GM21526 (cell line): ENCODE measurements at regions not wholly inside any gene's neighbourhood (a gene's known extent, or its start where the extent isn't known, plus 50 kb on each side); places are given as distances from the start of the nearest gene placed in this dataset.

Source experiments
- ATAC-seq: cut with Tn5 transposase; IDR thresholded peaks from one replicate; pipeline ENCODE4 v1.9.1; 2021; ENCODE audit warnings: moderate library complexity; ENCODE audit not compliant: unreplicated experiment, low FRiP score

DNA sequence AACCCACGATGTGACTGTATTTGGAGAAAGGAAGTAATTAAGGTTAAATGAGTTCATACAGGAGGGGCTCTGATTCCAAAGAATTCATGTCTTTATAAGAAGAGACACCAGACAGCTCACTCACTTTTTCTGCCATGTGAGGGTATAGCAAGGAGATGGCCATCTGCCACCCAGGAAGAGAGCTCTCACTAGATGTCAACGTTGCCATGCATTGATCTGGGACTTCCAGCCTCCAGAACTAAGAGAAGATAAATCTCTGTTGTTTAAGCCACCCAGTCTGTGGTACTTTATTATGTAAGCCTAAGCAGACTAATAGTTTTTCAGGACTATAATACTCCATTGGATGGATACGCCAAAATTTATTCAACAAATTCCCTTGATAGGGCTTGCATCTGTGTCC, 89.8 kb upstream of the RAD23B start:
- no peak for ATAC-seq

DNA sequence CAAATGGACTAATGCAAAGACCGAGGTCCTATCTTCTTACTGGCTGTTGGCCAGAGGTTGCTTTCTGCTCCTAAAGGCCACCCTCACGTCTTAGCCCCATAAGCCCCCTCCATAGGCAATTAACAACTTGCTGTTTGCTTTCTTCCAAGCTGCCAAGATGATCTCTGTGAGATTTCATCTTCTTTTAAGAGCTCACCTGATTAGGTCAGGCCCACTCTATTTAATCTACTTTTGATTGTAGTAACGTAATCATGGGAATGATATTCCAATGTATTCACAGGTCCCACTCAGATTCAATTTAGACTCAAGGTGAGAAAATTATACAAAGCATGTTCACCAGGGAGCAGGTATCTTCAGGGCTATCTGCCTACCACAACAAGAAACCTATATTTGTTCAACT, 84.4 kb upstream of the RAD23B start:
- ATAC-seq, result no peak

DNA sequence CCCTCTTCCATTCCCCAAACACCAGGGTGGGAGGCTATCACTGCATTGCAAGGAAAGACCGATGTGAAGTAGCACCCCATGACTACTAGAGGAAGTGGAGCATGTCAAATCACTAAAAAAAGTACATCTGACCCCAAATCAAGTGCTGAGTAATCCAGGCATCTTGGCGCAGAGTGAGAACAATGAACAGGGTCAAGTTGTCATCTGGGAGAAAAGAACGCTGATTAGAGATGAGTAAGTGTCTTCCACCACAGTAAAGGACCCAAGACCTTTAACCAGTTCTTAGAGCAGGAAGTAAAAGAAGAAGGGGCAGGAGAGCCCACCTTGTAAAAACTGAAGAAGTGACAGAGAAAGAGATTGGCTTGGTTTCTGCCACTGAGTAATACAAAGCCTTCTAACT, 75.0 kb upstream of the RAD23B start:
- ATAC-seq, result no peak

DNA sequence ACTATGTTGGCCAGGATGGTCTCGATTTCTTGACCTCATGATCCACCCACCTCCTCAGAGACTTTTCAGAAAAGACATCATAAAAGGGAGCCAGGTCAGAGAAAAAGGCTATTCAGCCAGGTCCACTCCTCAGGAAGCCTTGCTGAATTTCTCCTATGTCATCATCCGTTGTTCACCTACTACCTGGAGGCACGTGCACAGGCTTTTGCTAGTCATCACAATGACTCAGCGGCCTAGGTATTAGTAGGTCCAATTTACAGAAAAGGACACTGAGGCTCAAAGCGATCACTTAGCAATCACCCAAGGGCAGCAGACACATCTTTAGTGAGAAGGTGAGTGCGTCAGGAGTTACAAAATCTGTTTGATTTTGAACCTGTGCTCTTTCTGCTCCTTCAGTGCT, 72.3 kb upstream of the RAD23B start:
- no peak for ATAC-seq

DNA sequence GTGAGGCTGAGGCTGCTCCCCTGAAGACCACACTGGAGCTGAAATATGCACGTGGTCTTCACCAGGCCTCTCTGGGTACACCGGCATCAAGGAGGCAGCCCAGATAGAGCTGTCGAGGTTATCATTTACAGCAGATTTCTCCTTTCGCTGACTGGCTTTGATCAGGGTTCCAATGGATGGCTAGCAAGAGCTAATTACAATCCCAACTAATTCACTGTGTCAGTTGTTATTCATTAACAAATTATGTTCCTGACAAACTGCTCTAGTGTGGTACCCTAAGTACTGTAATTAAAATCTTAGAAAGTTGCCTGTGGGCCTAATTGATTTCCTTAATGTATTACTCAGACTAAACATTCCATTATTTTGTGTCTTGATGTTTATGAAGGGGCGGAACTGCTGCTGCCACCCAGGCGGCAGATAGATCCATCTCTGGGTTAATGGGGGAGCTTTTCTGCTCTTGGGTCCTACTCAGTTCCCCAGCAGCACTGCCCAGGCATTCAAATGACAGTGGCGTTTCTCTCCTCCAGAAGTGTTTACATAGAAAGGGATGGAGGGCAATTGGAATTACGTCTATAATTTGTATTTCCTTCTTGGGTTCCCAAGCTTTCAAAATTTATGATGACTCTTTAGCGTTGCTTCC, 71.7 kb upstream of the RAD23B start:
- ATAC-seq, result no peak

DNA sequence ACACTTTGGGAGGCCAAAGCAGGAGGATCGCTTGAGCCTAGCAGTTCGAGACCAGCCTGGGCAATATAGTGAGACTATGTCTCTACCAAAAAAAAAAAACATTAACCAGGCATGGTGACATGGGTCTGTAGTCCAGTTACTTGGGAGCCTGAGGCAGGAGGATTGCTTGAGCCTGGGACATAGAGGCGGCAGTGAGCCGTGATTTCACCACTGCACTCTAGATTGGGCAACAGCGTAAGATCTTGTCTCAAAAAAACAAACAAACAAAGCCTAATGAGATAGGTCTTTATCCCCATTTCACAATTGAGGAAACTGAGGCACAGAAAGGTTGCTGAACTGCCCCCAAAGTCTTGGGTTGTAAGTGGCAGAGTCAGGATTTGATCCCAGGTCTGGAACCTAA, 70.5 kb upstream of the RAD23B start:
- no peak for ATAC-seq

DNA sequence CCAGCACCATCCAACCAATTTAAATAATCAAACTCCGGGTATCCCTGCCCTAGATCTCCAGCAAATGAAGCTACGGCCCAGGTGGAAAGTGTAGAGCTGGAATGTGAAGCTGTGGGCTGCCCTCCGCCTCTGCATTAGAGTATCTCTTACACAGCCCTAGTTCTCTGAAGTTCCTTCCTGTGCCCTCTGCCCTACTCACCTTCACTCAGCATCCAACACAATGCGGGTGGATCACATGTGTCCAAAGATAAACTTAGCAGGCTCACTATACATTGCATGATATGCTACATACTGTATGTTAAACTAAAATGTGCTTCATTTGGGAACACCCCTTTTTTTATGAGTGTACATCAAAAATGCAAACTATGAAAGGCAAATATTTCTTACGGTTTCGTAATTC, 70.0 kb upstream of the RAD23B start:
- ATAC-seq, result peak; percentile 22

DNA sequence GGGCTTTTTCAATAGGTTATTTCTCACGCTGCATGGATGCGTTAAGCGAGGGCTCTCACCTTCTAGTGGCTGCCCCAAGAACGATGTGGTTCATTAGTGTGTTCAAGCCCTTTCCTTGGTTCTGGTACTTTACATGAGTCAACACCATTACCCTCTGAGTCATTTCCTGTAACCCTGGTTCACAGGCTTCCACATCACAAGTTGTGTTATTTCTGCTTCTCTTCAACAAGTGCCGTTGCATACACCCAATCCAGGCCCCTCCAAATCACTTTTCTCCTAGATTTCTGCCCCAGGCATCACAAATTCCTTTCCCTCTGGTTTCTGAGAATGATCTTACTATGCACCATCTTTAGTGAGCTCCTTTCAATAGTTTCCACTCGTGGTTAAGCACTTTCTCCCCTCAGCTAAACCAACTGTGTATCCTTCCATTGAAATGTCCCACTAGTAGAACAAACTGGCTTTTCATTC, 69.5 kb upstream of the RAD23B start:
- peak; percentile 95 for ATAC-seq

DNA sequence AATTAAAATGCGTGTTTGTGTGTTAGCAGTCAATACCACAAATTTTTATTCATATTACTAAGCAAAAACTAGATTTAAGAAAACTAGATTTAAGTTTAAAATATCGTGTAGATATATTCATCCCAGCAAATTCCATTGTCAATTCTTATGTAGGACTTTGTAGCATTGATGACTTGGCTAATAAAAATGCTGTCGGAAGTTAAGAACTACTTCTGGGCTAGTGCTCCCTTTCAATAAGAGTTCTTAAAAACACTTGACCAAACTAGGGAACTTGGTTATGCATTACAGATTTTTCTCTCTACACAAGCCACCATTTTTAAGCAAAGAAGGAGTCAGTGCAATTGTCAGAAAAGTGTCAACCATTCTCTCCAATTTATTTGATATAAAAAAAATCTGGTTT, 68.7 kb upstream of the RAD23B start:
- ATAC-seq, result no peak

DNA sequence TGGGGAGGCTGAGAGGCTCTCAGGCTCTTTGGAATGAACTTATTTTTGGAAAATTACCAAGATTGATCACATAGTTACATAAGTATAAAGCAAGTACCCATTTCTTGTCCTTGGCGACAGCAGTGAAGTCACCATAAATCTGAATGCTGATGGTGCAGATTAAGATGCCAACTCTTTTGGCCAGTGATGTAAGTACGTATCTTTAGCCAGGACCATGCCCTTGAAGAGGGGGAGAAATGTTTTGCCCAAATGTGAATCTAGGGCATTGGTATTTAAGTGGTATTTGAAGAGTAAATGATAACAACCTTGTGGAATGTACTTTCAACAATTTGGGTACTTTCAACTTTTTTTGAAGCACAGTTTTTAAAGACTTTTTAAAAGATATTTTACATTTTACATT, 68.2 kb upstream of the RAD23B start:
- no peak for ATAC-seq

DNA sequence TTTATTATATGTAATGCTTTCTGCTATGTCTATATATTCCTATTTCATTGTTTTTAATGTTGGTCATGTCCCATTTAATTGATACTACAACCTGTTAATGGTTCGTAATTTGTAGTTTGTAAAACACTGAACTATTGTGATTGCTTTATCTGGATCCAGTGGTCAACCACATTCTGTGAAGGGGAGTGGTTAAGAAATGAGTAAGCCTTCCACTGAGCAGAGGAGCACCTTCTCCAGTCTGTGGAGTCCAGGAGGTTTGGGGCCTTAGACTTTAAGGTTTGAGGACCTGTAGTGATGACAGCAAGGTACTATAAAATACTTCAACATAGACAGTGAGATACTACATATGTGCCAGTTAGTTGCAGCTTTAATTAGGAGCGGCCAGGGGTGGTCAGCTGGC, 67.7 kb upstream of the RAD23B start:
- ATAC-seq, result no peak

DNA sequence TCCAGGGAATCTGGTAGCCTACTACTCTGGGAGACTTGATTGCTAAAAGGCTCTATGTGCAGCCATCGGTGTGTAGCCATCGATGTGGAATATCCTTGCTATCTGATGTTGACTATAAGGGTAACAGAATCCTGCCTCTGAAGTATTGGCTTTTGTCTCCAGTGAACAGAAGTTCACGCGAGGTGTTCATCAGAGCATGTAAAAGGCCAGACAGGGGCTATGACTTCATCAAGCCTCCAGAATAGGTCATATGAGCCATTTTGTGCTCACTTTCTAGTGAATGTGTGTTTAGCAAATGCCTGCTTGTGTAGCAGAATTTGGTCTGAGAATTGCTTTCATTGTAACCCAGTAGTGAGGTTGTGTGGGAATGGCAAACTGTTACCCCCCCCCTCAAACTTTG, 66.8 kb upstream of the RAD23B start:
- ATAC-seq, result no peak

DNA sequence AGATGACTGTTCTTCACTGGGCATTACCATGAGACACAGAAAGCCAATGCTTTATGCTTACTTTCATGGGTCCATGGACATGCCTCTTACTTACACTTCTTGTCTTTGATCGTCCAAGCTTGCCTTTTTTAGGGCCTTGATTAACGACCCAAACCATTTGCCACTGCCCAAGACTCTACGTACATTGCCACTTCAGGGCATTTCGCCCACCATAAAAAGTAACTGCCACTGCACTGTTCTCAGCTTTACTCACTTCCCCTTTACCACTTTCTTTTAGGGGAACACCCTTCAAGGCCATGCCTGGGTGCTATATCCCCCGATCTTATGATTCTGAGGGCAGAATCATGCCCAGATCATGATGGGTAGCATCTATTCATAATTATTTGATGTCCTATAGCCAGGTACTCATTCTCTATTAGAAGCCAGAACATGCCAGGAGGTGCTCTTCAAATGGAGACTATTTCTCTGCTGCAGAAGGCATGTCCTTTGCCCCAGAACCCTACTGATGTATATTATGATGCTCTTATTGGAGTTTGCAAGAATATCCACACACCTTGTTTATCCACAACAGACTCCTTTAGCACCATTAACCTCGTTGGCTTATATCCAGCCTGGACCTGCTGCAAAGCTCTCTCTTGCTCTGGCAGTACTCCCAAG, 64.1 kb upstream of the RAD23B start:
- peak; percentile 77 for ATAC-seq

DNA sequence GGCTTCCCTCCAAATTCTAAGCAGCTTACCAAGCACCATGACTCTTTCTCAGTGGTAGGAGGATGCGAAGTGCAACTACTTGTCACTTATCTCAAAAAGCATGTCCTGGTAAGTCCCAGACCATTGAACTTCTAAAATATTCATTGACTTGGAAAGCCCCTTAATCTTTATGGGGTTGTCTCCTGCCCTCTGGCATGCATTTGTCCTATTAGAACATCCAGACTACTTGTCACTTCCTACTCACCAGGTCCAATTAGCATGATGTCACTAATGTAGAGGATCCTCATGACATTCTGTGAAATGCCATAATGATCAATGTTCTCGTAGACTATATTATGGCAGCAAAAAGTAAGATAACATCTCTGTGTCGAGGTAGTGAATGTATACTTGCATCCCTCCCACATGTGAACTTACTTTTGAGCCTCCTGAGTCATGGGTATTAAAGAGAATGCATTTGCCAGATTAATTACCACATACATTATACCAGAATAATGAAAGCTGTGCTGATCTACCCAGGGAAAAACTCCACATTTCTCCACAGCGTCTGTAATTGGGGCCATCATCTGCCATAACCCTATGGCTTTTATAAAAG, 63.5 kb upstream of the RAD23B start:
- ATAC-seq, result peak; percentile 37

DNA sequence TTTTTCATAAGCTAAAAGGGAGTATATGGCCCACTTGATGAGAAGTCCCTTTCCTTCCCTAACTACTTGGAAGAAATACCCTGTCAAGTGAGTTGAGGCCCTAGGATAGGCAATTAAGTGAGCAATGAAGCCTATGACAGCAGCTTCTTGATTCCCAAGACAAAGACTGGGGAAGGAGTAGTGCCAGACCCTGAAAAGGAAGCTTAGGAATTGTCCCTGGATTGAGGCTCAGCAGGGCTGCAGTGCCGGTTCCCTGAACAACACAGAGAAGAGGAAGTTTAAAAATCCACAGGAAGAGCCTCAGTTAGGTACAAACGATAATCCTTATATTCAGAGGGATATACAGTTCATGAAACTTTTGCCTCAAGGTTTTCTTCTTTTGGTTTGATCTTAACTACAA, 61.8 kb upstream of the RAD23B start:
- no peak for ATAC-seq

DNA sequence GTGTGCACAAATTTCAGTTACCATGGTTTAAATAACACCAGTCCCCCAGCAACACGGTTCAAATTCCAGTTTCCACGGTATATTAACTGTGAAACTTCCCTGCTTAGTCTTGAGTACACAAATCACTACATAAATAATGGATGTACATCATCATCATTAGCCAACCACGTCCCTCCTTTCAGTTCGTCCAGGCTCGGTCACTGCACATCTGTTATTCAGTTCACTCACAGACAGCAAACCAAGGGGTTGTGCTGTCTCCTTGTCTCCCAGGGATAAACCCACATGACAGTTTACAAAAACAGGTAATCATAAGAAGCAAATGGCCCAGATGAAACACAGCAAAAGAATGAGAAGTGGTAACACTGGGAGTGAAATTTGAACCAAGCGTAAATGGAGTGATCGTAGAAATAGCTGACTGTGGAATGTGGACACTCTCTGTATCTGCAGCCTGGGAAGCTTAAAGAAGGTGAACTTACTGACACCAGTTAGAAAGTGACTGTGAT, 61.0 kb upstream of the RAD23B start:
- no peak for ATAC-seq

DNA sequence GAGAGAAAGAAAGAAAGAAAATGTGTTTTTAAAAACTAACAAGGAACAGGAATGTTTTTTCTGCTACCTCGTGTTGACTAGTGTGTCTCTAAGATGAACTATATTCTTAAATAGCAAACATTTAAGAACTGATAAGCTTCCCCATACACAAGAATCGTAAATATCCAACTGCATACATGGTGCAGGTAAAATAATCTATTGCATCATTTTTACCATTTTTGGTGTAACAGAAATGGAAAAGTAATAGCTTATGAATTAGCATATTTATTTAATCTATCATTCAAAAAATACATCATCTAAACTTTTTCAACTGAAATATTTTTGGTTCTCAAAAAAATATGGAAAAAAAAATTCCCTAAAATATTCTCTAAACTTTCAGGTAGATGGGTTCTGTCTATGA, 59.7 kb upstream of the RAD23B start:
- no peak for ATAC-seq

DNA sequence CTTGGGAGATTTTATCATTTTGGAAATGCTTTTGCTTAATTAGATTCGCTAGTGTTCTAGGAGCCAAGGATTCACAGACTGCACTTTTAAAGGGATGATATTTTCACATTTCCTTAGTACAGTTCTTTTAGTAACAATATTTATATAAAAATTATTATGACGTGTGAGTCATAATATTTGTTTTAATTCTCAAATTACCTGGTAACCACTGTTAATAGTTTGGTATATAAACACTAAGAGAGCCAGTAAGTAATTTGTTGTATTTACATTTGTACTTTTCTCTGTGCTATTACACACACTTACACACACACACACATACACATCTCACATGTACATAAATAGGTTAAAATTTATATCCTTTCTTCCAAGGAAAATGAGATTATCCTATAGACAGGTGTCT, 58.8 kb upstream of the RAD23B start:
- no peak for ATAC-seq

DNA sequence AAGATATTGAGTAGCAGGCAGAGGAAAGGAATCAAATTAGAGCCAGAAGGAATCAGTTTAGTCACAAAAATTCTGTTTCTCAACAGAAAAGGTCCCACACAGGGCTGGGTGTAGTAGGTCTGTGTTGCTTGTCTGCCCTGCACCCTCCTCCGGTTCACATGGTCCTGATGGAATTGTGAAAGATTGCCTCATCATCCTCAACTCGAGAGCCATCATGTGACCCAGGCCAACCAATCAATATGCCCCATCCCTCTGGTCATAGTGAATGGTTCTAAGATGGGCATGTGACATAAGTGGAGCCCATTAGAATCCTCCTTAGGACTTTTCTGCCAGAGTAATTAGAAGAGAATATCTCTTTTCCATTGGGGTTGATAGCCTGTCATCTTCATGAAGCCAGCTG, 56.7 kb upstream of the RAD23B start:
- ATAC-seq, result no peak

DNA sequence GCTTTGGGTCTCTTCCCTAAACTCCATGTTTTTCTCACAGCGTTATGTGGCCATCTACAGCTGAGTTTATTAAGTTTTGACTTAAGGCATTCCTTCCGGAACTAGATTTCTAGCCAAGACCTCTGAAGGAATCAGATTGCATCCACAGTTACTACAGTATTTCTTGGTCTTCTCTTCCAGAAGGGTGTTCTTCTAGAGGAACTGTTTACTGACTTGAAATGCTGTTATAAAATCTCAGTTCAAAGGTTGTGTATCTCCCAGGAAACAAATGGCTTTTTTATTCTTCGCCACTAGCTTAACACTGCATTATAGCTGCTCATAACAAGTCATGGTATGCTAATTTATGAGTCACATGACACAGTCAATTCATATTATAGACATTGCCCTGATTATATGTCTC, 55.3 kb upstream of the RAD23B start:
- no peak for ATAC-seq

DNA sequence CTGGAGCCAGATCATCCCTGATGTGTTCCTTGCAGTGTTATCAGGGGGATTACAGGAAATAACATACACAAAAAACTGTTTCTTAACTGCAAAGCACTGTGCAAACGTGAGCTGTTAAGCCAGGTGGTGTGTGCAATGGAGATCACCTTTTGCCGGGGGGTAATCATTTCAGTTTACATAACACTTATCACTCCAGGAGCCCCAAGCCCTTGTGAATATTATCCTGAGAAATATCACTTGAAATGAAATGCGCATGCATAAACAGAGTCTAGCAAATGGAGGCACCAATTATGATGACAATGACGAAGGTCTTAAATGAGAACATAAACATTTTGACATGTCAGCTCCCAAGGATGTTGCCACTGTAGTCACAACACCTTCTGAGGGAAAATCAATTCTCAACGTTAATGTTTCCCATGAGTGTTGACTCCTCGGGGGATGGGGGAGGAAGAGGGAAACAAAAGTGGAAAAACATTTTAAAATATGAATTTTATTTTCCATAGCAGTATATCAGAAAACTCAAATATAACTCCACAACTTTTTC, 54.5 kb upstream of the RAD23B start:
- ATAC-seq, result no peak

DNA sequence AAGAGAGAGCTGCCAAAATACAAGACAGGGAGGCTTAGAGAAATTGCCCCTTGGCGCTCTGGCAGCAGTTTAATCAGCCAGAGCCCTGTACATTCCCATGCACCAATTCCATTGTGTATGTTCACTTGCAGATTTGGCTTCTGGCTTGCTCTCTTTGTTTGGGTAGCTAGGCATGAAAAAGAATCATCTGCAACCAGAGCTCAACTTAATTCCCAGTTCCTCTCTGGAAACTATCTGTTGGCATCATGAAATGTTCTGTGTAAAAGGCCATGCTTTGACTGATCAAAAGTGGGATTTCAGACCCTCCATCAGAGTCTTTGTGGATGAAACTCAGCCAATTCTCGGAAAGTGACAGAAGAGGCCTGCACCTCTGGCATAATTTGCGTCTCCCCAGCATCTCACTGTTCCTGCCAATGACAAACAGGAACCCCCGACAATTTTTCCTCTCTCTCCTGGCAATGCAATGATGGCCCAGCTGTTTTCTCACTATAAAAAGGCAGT, 53.8 kb upstream of the RAD23B start:
- ATAC-seq, result no peak
